ENCODE measurements at regions not wholly inside any gene's neighbourhood (a gene's known extent, or its start where the extent isn't known, plus 50 kb on each side); places are given as distances from the start of the nearest gene placed in this dataset.

GRCh38 chr7:156148547-156148946 lies 336.3 kb upstream of the SHH start:
- Histone ChIP-seq H3K27ac (no peak overlapping the region), H3K27me3 (no peaks in the 10 kb centered on the region), H3K4me1 (no peaks in the 10 kb centered on the region), H3K9me3 (no peaks in the 10 kb centered on the region), H3K4me3 (no peak overlapping the region), H3K36me3 (no peaks in the 10 kb centered on the region)
- ATAC-seq, result no peak
- intact Hi-C loops (cut with DNase I; ENCODE audit: low total_unique reads), result no loop called here
- in situ Hi-C loops (cut with MboI; ENCODE audit: low sequenced_read_pairs in 4 of 4), result no loop called here
- TF ChIP-seq POLR2A (IDR thresholded peaks at IDR 0.05) (no peak), CTCF (IDR thresholded peaks at IDR 0.05 in 4 of 5, conservative IDR thresholded peaks at IDR 0.05 in 1 of 5) (no peak)
- no peak for DNase-seq

- TF ChIP-seq CTCF (IDR thresholded peaks at IDR 0.05 in 4 of 5, conservative IDR thresholded peaks at IDR 0.05 in 1 of 5) (no peak), POLR2A (IDR thresholded peaks at IDR 0.05) (no peak)
- Histone ChIP-seq H3K4me3 (no peak overlapping the region), H3K27me3 (no peaks in the 10 kb centered on the region), H3K9me3 (no peaks in the 10 kb centered on the region), H3K4me1 (no peaks in the 10 kb centered on the region), H3K36me3 (no peaks in the 10 kb centered on the region), H3K27ac (no peak overlapping the region)
- ATAC-seq (no peak), DNase-seq (no peak)
- in situ Hi-C loops (cut with MboI; ENCODE audit: low sequenced_read_pairs in 4 of 4), result no loop called here
- intact Hi-C loops (cut with DNase I; ENCODE audit: low total_unique reads), result no loop called here
These were observed 335.7 kb upstream of the SHH start for GRCh38 chr7:156147756-156148504.

GRCh38 chr7:156147104-156147503 lies 334.8 kb upstream of the SHH start:
- DNase-seq, result no peak
- no peaks in the 10 kb centered on the region for H3K9me3 ChIP-seq
- no peak overlapping the region for H3K27ac ChIP-seq
- in situ Hi-C loops (cut with MboI; ENCODE audit: low sequenced_read_pairs in 4 of 4) (no loop called here), intact Hi-C loops (cut with DNase I; ENCODE audit: low total_unique reads) (no loop called here)
- H3K4me1 ChIP-seq, result no peaks in the 10 kb centered on the region
- H3K4me3 ChIP-seq, result no peak overlapping the region
- TF ChIP-seq POLR2A (IDR thresholded peaks at IDR 0.05), result no peak
- TF ChIP-seq CTCF (IDR thresholded peaks at IDR 0.05 in 4 of 5, conservative IDR thresholded peaks at IDR 0.05 in 1 of 5), result no peak
- no peaks in the 10 kb centered on the region for H3K36me3 ChIP-seq
- H3K27me3 ChIP-seq, result no peaks in the 10 kb centered on the region
- ATAC-seq, result no peak

- H3K4me3 ChIP-seq, result no peak overlapping the region
- in situ Hi-C loops (cut with MboI; ENCODE audit: low sequenced_read_pairs in 4 of 4), result no loop called here
- ATAC-seq (no peak), DNase-seq (no peak)
- TF ChIP-seq POLR2A (IDR thresholded peaks at IDR 0.05) (no peak), CTCF (IDR thresholded peaks at IDR 0.05 in 4 of 5, conservative IDR thresholded peaks at IDR 0.05 in 1 of 5) (no peak)
- no peaks in the 10 kb centered on the region for H3K27me3 ChIP-seq
- H3K27ac ChIP-seq, result no peak overlapping the region
- intact Hi-C loops (cut with DNase I; ENCODE audit: low total_unique reads), result no loop called here
- H3K4me1 ChIP-seq, result no peaks in the 10 kb centered on the region
- no peaks in the 10 kb centered on the region for H3K9me3 ChIP-seq
- H3K36me3 ChIP-seq, result no peaks in the 10 kb centered on the region
These were observed 333.7 kb upstream of the SHH start for GRCh38 chr7:156145996-156146395.

- DNase-seq (no peak), ATAC-seq (no peak)
- H3K4me3 ChIP-seq, result no peak overlapping the region
- no peaks in the 10 kb centered on the region for H3K27me3 ChIP-seq
- TF ChIP-seq POLR2A (IDR thresholded peaks at IDR 0.05), result no peak
- no peak for TF ChIP-seq CTCF (IDR thresholded peaks at IDR 0.05 in 4 of 5, conservative IDR thresholded peaks at IDR 0.05 in 1 of 5)
- H3K36me3 ChIP-seq, result no peaks in the 10 kb centered on the region
- H3K4me1 ChIP-seq, result no peaks in the 10 kb centered on the region
- H3K27ac ChIP-seq, result no peak overlapping the region
- in situ Hi-C loops (cut with MboI; ENCODE audit: low sequenced_read_pairs in 4 of 4) (no loop called here), intact Hi-C loops (cut with DNase I; ENCODE audit: low total_unique reads) (no loop called here)
- H3K9me3 ChIP-seq, result no peaks in the 10 kb centered on the region
These were observed 332.9 kb upstream of the SHH start for GRCh38 chr7:156145184-156145583.

Data from gastrocnemius medialis (tissue), 4 donors.